GM23338 (cell line): ENCODE measurements at regions not wholly inside any gene's neighbourhood (a gene's known extent, or its start where the extent isn't known, plus 50 kb on each side); places are given as distances from the start of the nearest gene placed in this dataset.

Experiments used
- ATAC-seq: fragments of 200-7000 bp; cut with Tn5 transposase; 3 replicates; pipeline ENCODE4 v1.9.1; 2020
- DNase-seq: peaks from one replicate; pipeline ENCODE4 v3.0.0-alpha.2; 2015; ENCODE audit warnings: low spot score
- H2AFZ ChIP-seq: fragments of 200-600 bp; sonication (generic); 2 replicates; pipeline ENCODE4 v1.8.0; 2016; ENCODE audit warnings: antibody characterized with exemption, mild to moderate bottlenecking, moderate library complexity
- H3F3A ChIP-seq: fragments of 200-600 bp; sonication (generic); replicated peaks from 2 replicates; pipeline ENCODE4 v1.8.0; 2017; ENCODE audit warnings: antibody characterized with exemption, mixed run types, low read depth
- H3K27ac ChIP-seq: fragments of 200-600 bp; sonication (generic); 2 replicates; pipeline ENCODE4 v1.6.1; 2016; ENCODE audit warnings: low read depth
- H3K27me3 ChIP-seq: fragments of 200-600 bp; sonication (generic); 2 replicates; pipeline ENCODE4 v1.8.0; 2016; ENCODE audit warnings: mild to moderate bottlenecking, mixed run types, moderate library complexity; ENCODE audit not compliant: insufficient read depth
- H3K36me3 ChIP-seq: fragments of 200-600 bp; sonication (generic); 2 replicates; pipeline ENCODE4 v1.8.0; 2016; ENCODE audit warnings: mild to moderate bottlenecking; ENCODE audit not compliant: insufficient read depth
- H3K4me1 ChIP-seq: fragments of 200-600 bp; sonication (generic); 2 replicates; pipeline ENCODE4 v1.8.0; 2016; ENCODE audit warnings: mild to moderate bottlenecking, moderate library complexity; ENCODE audit not compliant: insufficient read depth
- H3K4me2 ChIP-seq: fragments of 200-600 bp; sonication (generic); 2 replicates; pipeline ENCODE4 v1.7.1; 2017; ENCODE audit warnings: mixed run types
- H3K4me3 ChIP-seq: fragments of 200-600 bp; sonication (generic); 2 replicates; pipeline ENCODE4 v1.6.1; 2016; ENCODE audit warnings: mixed run types
- H3K79me2 ChIP-seq: fragments of 200-600 bp; sonication (generic); replicated peaks from 2 replicates; pipeline ENCODE4 v1.8.0; 2017; ENCODE audit warnings: mild to moderate bottlenecking; ENCODE audit not compliant: insufficient read depth
- H3K9me2 ChIP-seq: fragments of 200-600 bp; sonication (generic); 2 replicates; pipeline ENCODE4 v1.8.0; 2017; ENCODE audit not compliant: insufficient read depth
- H4K20me1 ChIP-seq: fragments of 200-600 bp; sonication (generic); replicated peaks from 2 replicates; pipeline ENCODE4 v1.8.0; 2017; ENCODE audit warnings: mild to moderate bottlenecking; ENCODE audit not compliant: insufficient read depth
- H3K27ac Mint-ChIP-seq: 2 replicates; pipeline ENCODE4 v1.8.0; 2020; ENCODE audit warnings: inconsistent platforms, mild to moderate bottlenecking, moderate library complexity, mixed read lengths
- H3K27me3 Mint-ChIP-seq: 3 replicates; pipeline ENCODE4 v1.8.0; 2022; ENCODE audit warnings: low read depth, mild to moderate bottlenecking, moderate library complexity, mixed read lengths, inconsistent platforms; ENCODE audit not compliant: insufficient read depth, poor library complexity
- H3K36me3 Mint-ChIP-seq: 3 replicates; pipeline ENCODE4 v1.8.0; 2021; ENCODE audit warnings: low read depth, mild to moderate bottlenecking, inconsistent platforms, moderate library complexity, mixed read lengths
- H3K4me1 Mint-ChIP-seq: 3 replicates; pipeline ENCODE4 v1.8.0; 2020; ENCODE audit warnings: mild to moderate bottlenecking, inconsistent platforms, mixed read lengths
- H3K4me3 Mint-ChIP-seq: 3 replicates; pipeline ENCODE4 v1.8.0; 2021; ENCODE audit warnings: moderate library complexity, mild to moderate bottlenecking, inconsistent platforms, mixed read lengths
- H3K9me3 Mint-ChIP-seq: 3 replicates; pipeline ENCODE4 v1.8.0; 2020; ENCODE audit warnings: moderate library complexity, mild to moderate bottlenecking, inconsistent platforms, mixed read lengths
- CREB1 ChIP-seq: fragments of 250-450 bp; sonication (Bioruptor Pico); IDR thresholded peaks from 2 replicates; pipeline ENCODE4 v1.5.0; 2020; ENCODE audit warnings: low read depth, mild to moderate bottlenecking, moderate library complexity
- EZH2 ChIP-seq: fragments of 200-600 bp; sonication (generic); IDR thresholded peaks from one replicate; pipeline ENCODE4 v1.8.0; 2017; ENCODE audit warnings: antibody characterized with exemption, mild to moderate bottlenecking, low read depth; ENCODE audit not compliant: unreplicated experiment
- EZH2phosphoT487 ChIP-seq: fragments of 200-600 bp; sonication (generic); IDR thresholded peaks from one replicate; pipeline ENCODE4 v1.8.1; 2018; ENCODE audit warnings: antibody characterized with exemption; ENCODE audit not compliant: unreplicated experiment
- JUNB ChIP-seq: IDR thresholded peaks from one replicate; pipeline ENCODE4 v1.6.1; 2016; ENCODE audit warnings: antibody characterized with exemption; ENCODE audit not compliant: unreplicated experiment
- NANOG ChIP-seq: IDR thresholded peaks from 2 replicates; pipeline ENCODE4 v1.6.1; 2016; ENCODE audit warnings: antibody characterized with exemption, borderline replicate concordance
- POLR2AphosphoS5 ChIP-seq: IDR thresholded peaks from 2 replicates; pipeline ENCODE4 v1.6.1; 2016; ENCODE audit warnings: antibody characterized with exemption, low read depth
- STAT1 ChIP-seq: IDR thresholded peaks from one replicate; pipeline ENCODE4 v1.6.1; 2016; ENCODE audit warnings: antibody characterized with exemption; ENCODE audit not compliant: unreplicated experiment
- ZNF114 ChIP-seq: fragments of 250-450 bp; sonication (Bioruptor Pico); IDR thresholded peaks from 2 replicates; pipeline ENCODE4 v1.5.0; 2020; ENCODE audit warnings: mild to moderate bottlenecking, moderate library complexity
- ZNF331 ChIP-seq: fragments of 250-450 bp; sonication (Bioruptor Pico); IDR thresholded peaks from 2 replicates; pipeline ENCODE4 v1.5.0; 2020; ENCODE audit warnings: low read depth, mild to moderate bottlenecking, moderate library complexity
- TF ChIP-seq, protein P1 (sequence below), 2 experiments: fragments of 200-600 bp in 1 of 2; sonication (generic) in 1 of 2; conservative IDR thresholded peaks; 2 replicates each; pipeline versions ENCODE4 v1.5.1 to v1.6.1; 2016 to 2017; ENCODE audit warnings: antibody characterized with exemption in 2 of 2, low read depth in 2 of 2, mild to moderate bottlenecking in 2 of 2, moderate library complexity in 1 of 2
- TF ChIP-seq, protein P2 (sequence below): fragments of 250-450 bp; sonication (Bioruptor Pico); IDR thresholded peaks from 2 replicates; pipeline ENCODE4 v1.5.0; 2020; ENCODE audit warnings: mild to moderate bottlenecking, moderate library complexity
- TF ChIP-seq, protein P3 (sequence below): IDR thresholded peaks from 2 replicates; pipeline ENCODE4 v1.6.1; 2016; ENCODE audit warnings: antibody characterized with exemption
- TF ChIP-seq, protein P4 (sequence below): IDR thresholded peaks from one replicate; pipeline ENCODE4 v1.6.1; 2018; ENCODE audit warnings: antibody characterized with exemption; ENCODE audit not compliant: unreplicated experiment

DNA sequence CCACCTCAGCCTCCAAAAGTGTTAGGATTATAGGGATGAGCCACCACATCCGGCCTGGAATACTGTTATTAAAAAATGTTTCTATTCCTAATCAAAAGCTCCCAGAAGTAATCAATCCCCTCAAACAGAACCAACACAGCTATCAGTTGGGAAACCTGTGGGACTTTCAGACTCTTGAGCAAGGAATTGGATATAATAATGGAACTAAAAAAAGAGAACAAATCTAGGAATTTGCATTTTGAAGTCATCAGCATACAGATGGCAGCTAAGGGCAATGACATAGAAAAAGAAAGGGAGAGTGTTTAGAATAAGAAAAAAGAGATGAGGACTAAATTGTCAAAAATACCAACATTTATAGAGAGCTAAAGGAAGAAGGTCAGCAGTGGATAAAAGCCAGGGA lies 54.7 kb upstream of the AMN1 start:
- Mint-ChIP-seq H3K36me3 (no peaks in the 10 kb centered on the region), H3K9me3 (no peaks in the 10 kb centered on the region; the same call in 2 of the 3 replicates), H3K4me1 (peaks cover 2% of the 10 kb centered on the region; the same call in 1 of the 3 replicates), H3K4me3 (no peak overlapping the region), H3K27me3 (peaks cover 2% of the 10 kb centered on the region), H3K27ac (no peak overlapping the region)
- Histone ChIP-seq H3K27ac (no peak overlapping the region), H3F3A (no peaks in the 10 kb centered on the region), H4K20me1 (no peaks in the 10 kb centered on the region), H3K4me1 (no peaks in the 10 kb centered on the region), H3K27me3 (no peaks in the 10 kb centered on the region), H3K4me3 (no peak overlapping the region), H3K9me2 (no peaks in the 10 kb centered on the region), H3K36me3 (no peaks in the 10 kb centered on the region), H2AFZ (peak overlapping the region; percentile 21; the same call in 1 of the 2 replicates), H3K4me2 (no peak overlapping the region), H3K79me2 (no peaks in the 10 kb centered on the region)
- ATAC-seq = no peak
- DNase-seq = no peak
- TF ChIP-seq, protein P1, sequence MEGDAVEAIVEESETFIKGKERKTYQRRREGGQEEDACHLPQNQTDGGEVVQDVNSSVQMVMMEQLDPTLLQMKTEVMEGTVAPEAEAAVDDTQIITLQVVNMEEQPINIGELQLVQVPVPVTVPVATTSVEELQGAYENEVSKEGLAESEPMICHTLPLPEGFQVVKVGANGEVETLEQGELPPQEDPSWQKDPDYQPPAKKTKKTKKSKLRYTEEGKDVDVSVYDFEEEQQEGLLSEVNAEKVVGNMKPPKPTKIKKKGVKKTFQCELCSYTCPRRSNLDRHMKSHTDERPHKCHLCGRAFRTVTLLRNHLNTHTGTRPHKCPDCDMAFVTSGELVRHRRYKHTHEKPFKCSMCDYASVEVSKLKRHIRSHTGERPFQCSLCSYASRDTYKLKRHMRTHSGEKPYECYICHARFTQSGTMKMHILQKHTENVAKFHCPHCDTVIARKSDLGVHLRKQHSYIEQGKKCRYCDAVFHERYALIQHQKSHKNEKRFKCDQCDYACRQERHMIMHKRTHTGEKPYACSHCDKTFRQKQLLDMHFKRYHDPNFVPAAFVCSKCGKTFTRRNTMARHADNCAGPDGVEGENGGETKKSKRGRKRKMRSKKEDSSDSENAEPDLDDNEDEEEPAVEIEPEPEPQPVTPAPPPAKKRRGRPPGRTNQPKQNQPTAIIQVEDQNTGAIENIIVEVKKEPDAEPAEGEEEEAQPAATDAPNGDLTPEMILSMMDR (conservative IDR thresholded peaks at IDR 0.05; ENCODE audit: low read depth in 2 of 2) = no peak
- no peak for TF ChIP-seq CREB1 (CRISPR knock-in tag)
- no peak for TF ChIP-seq NANOG
- no peak for TF ChIP-seq JUNB
- TF ChIP-seq, protein P2, sequence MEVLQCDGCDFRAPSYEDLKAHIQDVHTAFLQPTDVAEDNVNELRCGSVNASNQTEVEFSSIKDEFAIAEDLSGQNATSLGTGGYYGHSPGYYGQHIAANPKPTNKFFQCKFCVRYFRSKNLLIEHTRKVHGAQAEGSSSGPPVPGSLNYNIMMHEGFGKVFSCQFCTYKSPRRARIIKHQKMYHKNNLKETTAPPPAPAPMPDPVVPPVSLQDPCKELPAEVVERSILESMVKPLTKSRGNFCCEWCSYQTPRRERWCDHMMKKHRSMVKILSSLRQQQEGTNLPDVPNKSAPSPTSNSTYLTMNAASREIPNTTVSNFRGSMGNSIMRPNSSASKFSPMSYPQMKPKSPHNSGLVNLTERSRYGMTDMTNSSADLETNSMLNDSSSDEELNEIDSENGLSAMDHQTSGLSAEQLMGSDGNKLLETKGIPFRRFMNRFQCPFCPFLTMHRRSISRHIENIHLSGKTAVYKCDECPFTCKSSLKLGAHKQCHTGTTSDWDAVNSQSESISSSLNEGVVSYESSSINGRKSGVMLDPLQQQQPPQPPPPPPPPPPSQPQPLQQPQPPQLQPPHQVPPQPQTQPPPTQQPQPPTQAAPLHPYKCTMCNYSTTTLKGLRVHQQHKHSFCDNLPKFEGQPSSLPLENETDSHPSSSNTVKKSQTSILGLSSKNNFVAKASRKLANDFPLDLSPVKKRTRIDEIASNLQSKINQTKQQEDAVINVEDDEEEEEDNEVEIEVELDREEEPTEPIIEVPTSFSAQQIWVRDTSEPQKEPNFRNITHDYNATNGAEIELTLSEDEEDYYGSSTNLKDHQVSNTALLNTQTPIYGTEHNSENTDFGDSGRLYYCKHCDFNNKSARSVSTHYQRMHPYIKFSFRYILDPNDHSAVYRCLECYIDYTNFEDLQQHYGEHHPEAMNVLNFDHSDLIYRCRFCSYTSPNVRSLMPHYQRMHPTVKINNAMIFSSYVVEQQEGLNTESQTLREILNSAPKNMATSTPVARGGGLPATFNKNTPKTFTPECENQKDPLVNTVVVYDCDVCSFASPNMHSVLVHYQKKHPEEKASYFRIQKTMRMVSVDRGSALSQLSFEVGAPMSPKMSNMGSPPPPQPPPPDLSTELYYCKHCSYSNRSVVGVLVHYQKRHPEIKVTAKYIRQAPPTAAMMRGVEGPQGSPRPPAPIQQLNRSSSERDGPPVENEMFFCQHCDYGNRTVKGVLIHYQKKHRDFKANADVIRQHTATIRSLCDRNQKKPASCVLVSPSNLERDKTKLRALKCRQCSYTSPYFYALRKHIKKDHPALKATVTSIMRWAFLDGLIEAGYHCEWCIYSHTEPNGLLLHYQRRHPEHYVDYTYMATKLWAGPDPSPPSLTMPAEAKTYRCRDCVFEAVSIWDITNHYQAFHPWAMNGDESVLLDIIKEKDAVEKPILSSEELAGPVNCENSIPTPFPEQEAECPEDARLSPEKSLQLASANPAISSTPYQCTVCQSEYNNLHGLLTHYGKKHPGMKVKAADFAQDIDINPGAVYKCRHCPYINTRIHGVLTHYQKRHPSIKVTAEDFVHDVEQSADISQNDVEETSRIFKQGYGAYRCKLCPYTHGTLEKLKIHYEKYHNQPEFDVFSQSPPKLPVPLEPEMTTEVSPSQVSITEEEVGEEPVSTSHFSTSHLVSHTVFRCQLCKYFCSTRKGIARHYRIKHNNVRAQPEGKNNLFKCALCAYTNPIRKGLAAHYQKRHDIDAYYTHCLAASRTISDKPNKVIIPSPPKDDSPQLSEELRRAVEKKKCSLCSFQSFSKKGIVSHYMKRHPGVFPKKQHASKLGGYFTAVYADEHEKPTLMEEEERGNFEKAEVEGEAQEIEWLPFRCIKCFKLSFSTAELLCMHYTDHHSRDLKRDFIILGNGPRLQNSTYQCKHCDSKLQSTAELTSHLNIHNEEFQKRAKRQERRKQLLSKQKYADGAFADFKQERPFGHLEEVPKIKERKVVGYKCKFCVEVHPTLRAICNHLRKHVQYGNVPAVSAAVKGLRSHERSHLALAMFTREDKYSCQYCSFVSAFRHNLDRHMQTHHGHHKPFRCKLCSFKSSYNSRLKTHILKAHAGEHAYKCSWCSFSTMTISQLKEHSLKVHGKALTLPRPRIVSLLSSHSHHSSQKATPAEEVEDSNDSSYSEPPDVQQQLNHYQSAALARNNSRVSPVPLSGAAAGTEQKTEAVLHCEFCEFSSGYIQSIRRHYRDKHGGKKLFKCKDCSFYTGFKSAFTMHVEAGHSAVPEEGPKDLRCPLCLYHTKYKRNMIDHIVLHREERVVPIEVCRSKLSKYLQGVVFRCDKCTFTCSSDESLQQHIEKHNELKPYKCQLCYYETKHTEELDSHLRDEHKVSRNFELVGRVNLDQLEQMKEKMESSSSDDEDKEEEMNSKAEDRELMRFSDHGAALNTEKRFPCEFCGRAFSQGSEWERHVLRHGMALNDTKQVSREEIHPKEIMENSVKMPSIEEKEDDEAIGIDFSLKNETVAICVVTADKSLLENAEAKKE = no peak
- no peak for TF ChIP-seq ZNF331 (CRISPR knock-in tag)
- no peak for TF ChIP-seq EZH2phosphoT487
- no peak for TF ChIP-seq POLR2AphosphoS5
- TF ChIP-seq, protein P3, sequence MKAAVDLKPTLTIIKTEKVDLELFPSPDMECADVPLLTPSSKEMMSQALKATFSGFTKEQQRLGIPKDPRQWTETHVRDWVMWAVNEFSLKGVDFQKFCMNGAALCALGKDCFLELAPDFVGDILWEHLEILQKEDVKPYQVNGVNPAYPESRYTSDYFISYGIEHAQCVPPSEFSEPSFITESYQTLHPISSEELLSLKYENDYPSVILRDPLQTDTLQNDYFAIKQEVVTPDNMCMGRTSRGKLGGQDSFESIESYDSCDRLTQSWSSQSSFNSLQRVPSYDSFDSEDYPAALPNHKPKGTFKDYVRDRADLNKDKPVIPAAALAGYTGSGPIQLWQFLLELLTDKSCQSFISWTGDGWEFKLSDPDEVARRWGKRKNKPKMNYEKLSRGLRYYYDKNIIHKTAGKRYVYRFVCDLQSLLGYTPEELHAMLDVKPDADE = no peak
- TF ChIP-seq STAT1 = no peak
- no peak for TF ChIP-seq EZH2
- TF ChIP-seq, protein P4, sequence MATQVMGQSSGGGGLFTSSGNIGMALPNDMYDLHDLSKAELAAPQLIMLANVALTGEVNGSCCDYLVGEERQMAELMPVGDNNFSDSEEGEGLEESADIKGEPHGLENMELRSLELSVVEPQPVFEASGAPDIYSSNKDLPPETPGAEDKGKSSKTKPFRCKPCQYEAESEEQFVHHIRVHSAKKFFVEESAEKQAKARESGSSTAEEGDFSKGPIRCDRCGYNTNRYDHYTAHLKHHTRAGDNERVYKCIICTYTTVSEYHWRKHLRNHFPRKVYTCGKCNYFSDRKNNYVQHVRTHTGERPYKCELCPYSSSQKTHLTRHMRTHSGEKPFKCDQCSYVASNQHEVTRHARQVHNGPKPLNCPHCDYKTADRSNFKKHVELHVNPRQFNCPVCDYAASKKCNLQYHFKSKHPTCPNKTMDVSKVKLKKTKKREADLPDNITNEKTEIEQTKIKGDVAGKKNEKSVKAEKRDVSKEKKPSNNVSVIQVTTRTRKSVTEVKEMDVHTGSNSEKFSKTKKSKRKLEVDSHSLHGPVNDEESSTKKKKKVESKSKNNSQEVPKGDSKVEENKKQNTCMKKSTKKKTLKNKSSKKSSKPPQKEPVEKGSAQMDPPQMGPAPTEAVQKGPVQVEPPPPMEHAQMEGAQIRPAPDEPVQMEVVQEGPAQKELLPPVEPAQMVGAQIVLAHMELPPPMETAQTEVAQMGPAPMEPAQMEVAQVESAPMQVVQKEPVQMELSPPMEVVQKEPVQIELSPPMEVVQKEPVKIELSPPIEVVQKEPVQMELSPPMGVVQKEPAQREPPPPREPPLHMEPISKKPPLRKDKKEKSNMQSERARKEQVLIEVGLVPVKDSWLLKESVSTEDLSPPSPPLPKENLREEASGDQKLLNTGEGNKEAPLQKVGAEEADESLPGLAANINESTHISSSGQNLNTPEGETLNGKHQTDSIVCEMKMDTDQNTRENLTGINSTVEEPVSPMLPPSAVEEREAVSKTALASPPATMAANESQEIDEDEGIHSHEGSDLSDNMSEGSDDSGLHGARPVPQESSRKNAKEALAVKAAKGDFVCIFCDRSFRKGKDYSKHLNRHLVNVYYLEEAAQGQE = no peak
- TF ChIP-seq ZNF114 (CRISPR knock-in tag) = no peak
